Epithelial cell of prostate (primary cell): ENCODE measurements at regions not wholly inside any gene's neighbourhood (a gene's known extent, or its start where the extent isn't known, plus 50 kb on each side); places are given as distances from the start of the nearest gene placed in this dataset.
A peak's percentile ranks its signal among the peaks of the same experiment; 100 is the strongest.
"Not testable (repeated sequence)": the region's sequence is repeated elsewhere in the genome, so short reads cannot be mapped to it uniquely, and the experiment has no call there.

Source experiments
- DNase-seq: peaks from one replicate; pipeline ENCODE4 v3.0.0-alpha.2; 2011; ENCODE audit warnings: low read depth, low spot score
- H3K27ac ChIP-seq: fragments of 450-650 bp; 2 replicates; pipeline ENCODE4 v1.5.1; 2017; ENCODE audit warnings: mild to moderate bottlenecking

- no peak overlapping the region for H3K27ac ChIP-seq
- DNase-seq: no peak
These were observed 405.4 kb downstream of the SOX2 start for GRCh38 chr3:182117131-182117530.

- no peak overlapping the region for H3K27ac ChIP-seq
- DNase-seq: no peak
These were observed 405.9 kb downstream of the SOX2 start for GRCh38 chr3:182117583-182117982.

- no peak overlapping the region for H3K27ac ChIP-seq
- DNase-seq: peak; percentile 22
These were observed 406.3 kb downstream of the SOX2 start for GRCh38 chr3:182118066-182118465.

GRCh38 chr3:182121401-182121800 is 409.7 kb downstream of the SOX2 start:
- no peak for DNase-seq
- no peak overlapping the region for H3K27ac ChIP-seq

GRCh38 chr3:182122779-182123178 is 411.1 kb downstream of the SOX2 start:
- H3K27ac ChIP-seq: no peak overlapping the region
- no peak for DNase-seq

- H3K27ac ChIP-seq: no peak overlapping the region
- DNase-seq: no peak
These were observed 412.5 kb downstream of the SOX2 start for GRCh38 chr3:182124187-182124586.

- no peak for DNase-seq
- no peak overlapping the region for H3K27ac ChIP-seq
These were observed 413.0 kb downstream of the SOX2 start for GRCh38 chr3:182124716-182125115.

GRCh38 chr3:182129740-182130139 is 418.0 kb downstream of the SOX2 start:
- no peak for DNase-seq
- H3K27ac ChIP-seq: no peak overlapping the region

- no peak overlapping the region for H3K27ac ChIP-seq
- DNase-seq: no peak
These were observed 422.0 kb downstream of the SOX2 start for GRCh38 chr3:182133752-182134151.

- H3K27ac ChIP-seq: no peak overlapping the region
- no peak for DNase-seq
These were observed 423.3 kb downstream of the SOX2 start for GRCh38 chr3:182135056-182135455.

- DNase-seq: no peak
- no peak overlapping the region for H3K27ac ChIP-seq
These were observed 424.5 kb downstream of the SOX2 start for GRCh38 chr3:182136008-182136910.

- DNase-seq: no peak
- no peak overlapping the region for H3K27ac ChIP-seq
These were observed 426.7 kb downstream of the SOX2 start for GRCh38 chr3:182138393-182138792.

- no peak overlapping the region for H3K27ac ChIP-seq
- DNase-seq: no peak
These were observed 428.1 kb downstream of the SOX2 start for GRCh38 chr3:182139627-182140357.

GRCh38 chr3:182142928-182143327 is 431.2 kb downstream of the SOX2 start:
- no peak for DNase-seq
- no peak overlapping the region for H3K27ac ChIP-seq

- no peak overlapping the region for H3K27ac ChIP-seq
- no peak for DNase-seq
These were observed 432.2 kb downstream of the SOX2 start for GRCh38 chr3:182143903-182144302.

GRCh38 chr3:182148360-182148759 is 436.6 kb downstream of the SOX2 start:
- DNase-seq: no peak
- no peak overlapping the region for H3K27ac ChIP-seq

- H3K27ac ChIP-seq: no peak overlapping the region
- DNase-seq: no peak
These were observed 437.9 kb downstream of the SOX2 start for GRCh38 chr3:182149594-182149993.

- H3K27ac ChIP-seq, DNase-seq: not testable (repeated sequence)
These were observed 444.6 kb downstream of the SOX2 start for GRCh38 chr3:182156326-182156725.

- peak overlapping the region; percentile 57 for H3K27ac ChIP-seq
- DNase-seq: peak; percentile 94
These were observed 453.5 kb downstream of the SOX2 start for GRCh38 chr3:182165234-182165633.

GRCh38 chr3:182172534-182172933 is 460.8 kb downstream of the SOX2 start:
- DNase-seq: no peak
- H3K27ac ChIP-seq: no peak overlapping the region

GRCh38 chr3:182178488-182179200 is 466.9 kb downstream of the SOX2 start:
- peak overlapping the region; percentile 34 for H3K27ac ChIP-seq

More at GRCh38 chr3:182178488-182179200, 466.9 kb downstream of the SOX2 start:
- DNase-seq: no peak
